Motor neuron (in vitro differentiated cells): ENCODE measurements at regions not wholly inside any gene's neighbourhood (a gene's known extent, or its start where the extent isn't known, plus 50 kb on each side); places are given as distances from the start of the nearest gene placed in this dataset.

Experiments
- ATAC-seq, 8 experiments: fragments of 200-7000 bp; cut with Tn5 transposase; replicated peaks in 6 of 8; 2 replicates each; pipeline ENCODE4 v1.8.0; 2021; ENCODE audit warnings: mild to moderate bottlenecking in 8 of 8, moderate library complexity in 8 of 8
- H3K27ac ChIP-seq, 2 donors: fragments of 250-450 bp; sonication (Bioruptor Pico); 2 replicates each; pipeline ENCODE4 v1.9.0; 2021; ENCODE audit warnings: antibody characterized with exemption in 2 of 2, mild to moderate bottlenecking in 2 of 2, moderate library complexity in 1 of 2
- H3K4me1 ChIP-seq, 2 donors: fragments of 250-450 bp; sonication (Bioruptor Pico); replicated peaks in 1 of 2; 2 replicates each; pipeline ENCODE4 v1.6.1; 2021; ENCODE audit warnings: antibody characterized with exemption in 2 of 2, mild to moderate bottlenecking in 2 of 2, moderate library complexity in 1 of 2
- H3K4me3 ChIP-seq, 5 donors: fragments of 250-450 bp; sonication (Bioruptor Pico); 2 replicates each; pipeline ENCODE4 v1.9.0; 2021; ENCODE audit warnings: antibody characterized with exemption in 5 of 5, mild to moderate bottlenecking in 5 of 5, moderate library complexity in 4 of 5
- WGBS, 10 experiments: fragments of 450-650 bp; shearing (Covaris generic); methylation state at CpG; one replicate each; pipeline ENCODE4 v1.0.0; 2022; 5-methylcytosine and 5-hydroxymethylcytosine counted together
- in situ Hi-C, 9 experiments: fragments of 400-800 bp; cut with MboI; loops; one replicate each; pipeline ENCODE4 v1.15.0; 2021; ENCODE audit warnings: low sequenced_read_pairs in 9 of 9, low pct_unique_long_range_greater_than_20kb in 2 of 9; ENCODE audit not compliant: unreplicated experiment in 9 of 9

- Histone ChIP-seq H3K27ac (no peak overlapping the region), H3K4me3 (no peak overlapping the region), H3K4me1 (peaks cover 0 to 2% of the 10 kb centered on the region in 2 donors)
- 8 to 100% (median 80%) methylated on average over 1 to 3 of the region's 3 CpGs; no CpG with 5 or more reads in 1 of the 10 experiments for WGBS, 10 experiments
- ATAC-seq, result no peak
- in situ Hi-C loops, result no loop called here
These were observed 75.4 kb upstream of the ARID2 start for GRCh38 chr12:45654002-45654665.

- ATAC-seq, result peak; percentile 40 to 100 (median 80)
- 0 to 100% (median 98%) methylated on average over 1 to 3 of the region's 5 CpGs; no CpG with 5 or more reads in 4 of the 10 experiments for WGBS, 10 experiments
- in situ Hi-C loops, result no loop called here
- Histone ChIP-seq H3K4me1 (peaks cover 0 to 2% of the 10 kb centered on the region in 2 donors), H3K27ac (no peak overlapping the region), H3K4me3 (no peak overlapping the region)
These were observed 74.3 kb upstream of the ARID2 start for GRCh38 chr12:45655186-45655585.

- in situ Hi-C loops, result no loop called here
- 72 to 100% (median 85%) methylated on average over 1 to 2 of the region's 2 CpGs; no CpG with 5 or more reads in 2 of the 10 experiments for WGBS, 10 experiments
- ATAC-seq, result no peak
- peaks cover 0 to 2% of the 10 kb centered on the region in 2 donors for H3K4me1 ChIP-seq
- no peak overlapping the region for H3K27ac ChIP-seq
- H3K4me3 ChIP-seq, result no peak overlapping the region
These were observed 73.8 kb upstream of the ARID2 start for GRCh38 chr12:45655743-45656142.

- ATAC-seq, result no peak
- WGBS, 10 experiments, result 58 to 100% (median 89%) methylated on average over 1 to 4 of the region's 4 CpGs
- Histone ChIP-seq H3K4me3 (no peak overlapping the region), H3K27ac (no peak overlapping the region), H3K4me1 (peaks cover 0 to 2% of the 10 kb centered on the region in 2 donors)
- in situ Hi-C loops, result no loop called here
These were observed 71.5 kb upstream of the ARID2 start for GRCh38 chr12:45658020-45658419.

- Histone ChIP-seq H3K27ac (no peak overlapping the region), H3K4me1 (no peaks in the 10 kb centered on the region), H3K4me3 (no peak overlapping the region)
- WGBS, 10 experiments, result 0 to 100% (median 80%) methylated on average over 1 to 2 of the region's 2 CpGs; no CpG with 5 or more reads in 2 of the 10 experiments
- ATAC-seq, result peak in 2 of 8 experiments; percentile 58 to 86
- in situ Hi-C loops, result no loop called here
These were observed 69.2 kb upstream of the ARID2 start for GRCh38 chr12:45660330-45660729.

- Histone ChIP-seq H3K4me1 (no peaks in the 10 kb centered on the region), H3K27ac (no peak overlapping the region), H3K4me3 (no peak overlapping the region)
- in situ Hi-C loops, result no loop called here
- 36 to 90% (median 68%) methylated on average over 1 to 2 of the region's 2 CpGs; no CpG with 5 or more reads in 1 of the 10 experiments for WGBS, 10 experiments
- no peak for ATAC-seq
These were observed 66.1 kb upstream of the ARID2 start for GRCh38 chr12:45663455-45663854.

- Histone ChIP-seq H3K27ac (no peak overlapping the region), H3K4me1 (no peaks in the 10 kb centered on the region), H3K4me3 (no peak overlapping the region)
- WGBS, 10 experiments, result 0 to 100% (median 86%) methylated on average over 1 of the region's 1 CpG; no CpG with 5 or more reads in 5 of the 10 experiments
- peak in 3 of 8 experiments; percentile 50 to 63 (median 53) for ATAC-seq
- in situ Hi-C loops, result no loop called here
These were observed 63.6 kb upstream of the ARID2 start for GRCh38 chr12:45665941-45666340.

GRCh38 chr12:45666396-45666795, 63.1 kb upstream of the ARID2 start:
- in situ Hi-C loops, result no loop called here
- 16 to 100% (median 87%) methylated on average over 2 to 3 of the region's 3 CpGs; no CpG with 5 or more reads in 2 of the 10 experiments for WGBS, 10 experiments
- ATAC-seq, result peak in 3 of 8 experiments; percentile 40 to 73 (median 70)
- Histone ChIP-seq H3K27ac (no peak overlapping the region), H3K4me3 (no peak overlapping the region), H3K4me1 (no peaks in the 10 kb centered on the region)

GRCh38 chr12:45666816-45667215, 62.7 kb upstream of the ARID2 start:
- H3K27ac ChIP-seq, result no peak overlapping the region
- WGBS, 10 experiments, result 20 to 100% (median 88%) methylated on average over 1 to 2 of the region's 2 CpGs; no CpG with 5 or more reads in 2 of the 10 experiments
- no peaks in the 10 kb centered on the region for H3K4me1 ChIP-seq
- in situ Hi-C loops, result no loop called here
- H3K4me3 ChIP-seq, result no peak overlapping the region
- ATAC-seq, result peak in 2 of 8 experiments; percentile 53 to 59

GRCh38 chr12:45667761-45668160, 61.7 kb upstream of the ARID2 start:
- Histone ChIP-seq H3K4me1 (no peaks in the 10 kb centered on the region), H3K4me3 (no peak overlapping the region), H3K27ac (no peak overlapping the region)
- ATAC-seq, result no peak
- in situ Hi-C loops, result no loop called here
- WGBS, 10 experiments, result 0 to 100% (median 71%) methylated on average over 1 to 2 of the region's 2 CpGs; no CpG with 5 or more reads in 1 of the 10 experiments

- Histone ChIP-seq H3K4me3 (no peak overlapping the region), H3K27ac (no peak overlapping the region), H3K4me1 (no peaks in the 10 kb centered on the region)
- 17 to 56% (median 46%) methylated on average over 1 of the region's 1 CpG; no CpG with 5 or more reads in 4 of the 10 experiments for WGBS, 10 experiments
- in situ Hi-C loops, result no loop called here
- no peak for ATAC-seq
These were observed 60.9 kb upstream of the ARID2 start for GRCh38 chr12:45668641-45669040.

- no peak overlapping the region for H3K27ac ChIP-seq
- in situ Hi-C loops, result no loop called here
- 0 to 100% (median 80%) methylated on average over 1 of the region's 1 CpG; no CpG with 5 or more reads in 2 of the 10 experiments for WGBS, 10 experiments
- no peak overlapping the region for H3K4me3 ChIP-seq
- no peak for ATAC-seq
- no peaks in the 10 kb centered on the region for H3K4me1 ChIP-seq
These were observed 60.4 kb upstream of the ARID2 start for GRCh38 chr12:45669093-45669492.

GRCh38 chr12:45669792-45670191, 59.7 kb upstream of the ARID2 start:
- WGBS, 10 experiments, result 0 to 80% (median 51%) methylated on average over 1 to 2 of the region's 2 CpGs; no CpG with 5 or more reads in 3 of the 10 experiments
- no peak overlapping the region for H3K27ac ChIP-seq
- H3K4me3 ChIP-seq, result no peak overlapping the region
- in situ Hi-C loops, result no loop called here
- ATAC-seq, result no peak
- no peaks in the 10 kb centered on the region for H3K4me1 ChIP-seq
